AG10803 (cell line): ENCODE measurements at regions not wholly inside any gene's neighbourhood (a gene's known extent, or its start where the extent isn't known, plus 50 kb on each side); places are given as distances from the start of the nearest gene placed in this dataset.
"Not testable (repeated sequence)": the region's sequence is repeated elsewhere in the genome, so short reads cannot be mapped to it uniquely, and the experiment has no call there.

Experiments used
- DNase-seq: peaks from one replicate; pipeline ENCODE4 v3.0.0; 2010; ENCODE audit warnings: low read depth
- H3K4me3 ChIP-seq: 2 replicates; pipeline ENCODE4 v1.5.1; 2011; ENCODE audit warnings: mild to moderate bottlenecking, low read length, control low read depth
- TF ChIP-seq, protein P1 (sequence below): conservative IDR thresholded peaks from 2 replicates; pipeline ENCODE4 v1.5.1; 2011; ENCODE audit warnings: mild to moderate bottlenecking, low read length, control low read depth, inconsistent platforms

DNA sequence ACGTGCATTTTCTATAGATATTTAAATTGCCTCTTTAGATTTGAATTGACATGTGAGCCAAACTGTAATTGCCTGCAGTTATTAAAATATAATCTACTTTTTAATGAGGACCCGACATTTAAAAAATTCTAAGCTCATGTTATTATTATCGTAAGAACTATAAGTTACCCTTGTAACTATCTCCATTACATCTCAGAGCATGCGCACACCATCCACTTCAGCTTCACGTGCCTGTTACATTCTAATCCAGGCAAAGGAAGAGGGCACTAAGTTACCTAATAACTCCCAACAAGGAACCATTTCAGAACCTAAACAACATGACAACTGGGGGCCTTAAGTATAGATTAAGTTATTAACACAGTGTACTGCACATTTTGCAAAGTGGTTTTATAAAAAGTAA lies 509.0 kb upstream of the DPP6 start:
- TF ChIP-seq, protein P1, sequence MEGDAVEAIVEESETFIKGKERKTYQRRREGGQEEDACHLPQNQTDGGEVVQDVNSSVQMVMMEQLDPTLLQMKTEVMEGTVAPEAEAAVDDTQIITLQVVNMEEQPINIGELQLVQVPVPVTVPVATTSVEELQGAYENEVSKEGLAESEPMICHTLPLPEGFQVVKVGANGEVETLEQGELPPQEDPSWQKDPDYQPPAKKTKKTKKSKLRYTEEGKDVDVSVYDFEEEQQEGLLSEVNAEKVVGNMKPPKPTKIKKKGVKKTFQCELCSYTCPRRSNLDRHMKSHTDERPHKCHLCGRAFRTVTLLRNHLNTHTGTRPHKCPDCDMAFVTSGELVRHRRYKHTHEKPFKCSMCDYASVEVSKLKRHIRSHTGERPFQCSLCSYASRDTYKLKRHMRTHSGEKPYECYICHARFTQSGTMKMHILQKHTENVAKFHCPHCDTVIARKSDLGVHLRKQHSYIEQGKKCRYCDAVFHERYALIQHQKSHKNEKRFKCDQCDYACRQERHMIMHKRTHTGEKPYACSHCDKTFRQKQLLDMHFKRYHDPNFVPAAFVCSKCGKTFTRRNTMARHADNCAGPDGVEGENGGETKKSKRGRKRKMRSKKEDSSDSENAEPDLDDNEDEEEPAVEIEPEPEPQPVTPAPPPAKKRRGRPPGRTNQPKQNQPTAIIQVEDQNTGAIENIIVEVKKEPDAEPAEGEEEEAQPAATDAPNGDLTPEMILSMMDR, result no peak
- no peak overlapping the region for H3K4me3 ChIP-seq
- DNase-seq, result no peak

DNA sequence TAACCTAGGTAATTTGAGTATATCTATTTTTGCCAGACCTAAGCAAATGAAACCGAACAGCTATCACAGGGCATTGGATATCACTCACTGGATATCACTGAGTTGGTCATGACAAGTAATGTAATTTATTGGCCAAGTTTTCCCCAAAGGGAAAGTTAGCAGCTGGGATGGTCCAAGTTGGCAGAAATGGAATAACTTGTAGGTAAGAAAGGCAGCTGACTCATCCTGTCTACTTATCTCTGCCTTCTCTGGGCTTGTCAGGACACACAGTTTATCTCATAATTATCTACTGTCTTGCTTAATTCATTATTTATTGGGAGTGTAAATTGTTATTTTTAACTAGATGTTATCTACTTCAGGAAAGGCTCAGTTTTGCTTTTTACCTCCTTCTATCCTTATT lies 502.0 kb upstream of the DPP6 start:
- no peak overlapping the region for H3K4me3 ChIP-seq
- DNase-seq, result no peak
- TF ChIP-seq, protein P1, result no peak

DNA sequence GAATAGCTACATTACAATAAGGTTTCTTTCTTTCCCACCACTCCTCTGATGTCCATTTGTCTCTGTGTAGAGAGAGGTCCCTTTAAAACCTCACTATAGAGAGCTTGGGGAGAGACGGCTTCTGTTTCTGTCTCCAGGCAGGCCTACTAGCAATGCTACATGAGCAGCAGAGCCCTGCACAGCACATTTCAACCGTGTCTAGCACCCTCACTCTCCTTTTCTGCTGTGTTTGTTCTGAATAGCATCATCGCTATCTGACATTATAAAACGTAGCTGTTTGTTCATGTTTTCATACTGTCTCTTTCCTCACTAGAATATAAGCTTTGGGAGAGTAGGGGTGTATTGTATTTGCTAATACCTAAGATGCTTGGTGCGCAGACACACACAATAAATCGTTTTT lies 487.8 kb upstream of the DPP6 start:
- no peak overlapping the region for H3K4me3 ChIP-seq
- DNase-seq, result no peak
- TF ChIP-seq, protein P1, result no peak

DNA sequence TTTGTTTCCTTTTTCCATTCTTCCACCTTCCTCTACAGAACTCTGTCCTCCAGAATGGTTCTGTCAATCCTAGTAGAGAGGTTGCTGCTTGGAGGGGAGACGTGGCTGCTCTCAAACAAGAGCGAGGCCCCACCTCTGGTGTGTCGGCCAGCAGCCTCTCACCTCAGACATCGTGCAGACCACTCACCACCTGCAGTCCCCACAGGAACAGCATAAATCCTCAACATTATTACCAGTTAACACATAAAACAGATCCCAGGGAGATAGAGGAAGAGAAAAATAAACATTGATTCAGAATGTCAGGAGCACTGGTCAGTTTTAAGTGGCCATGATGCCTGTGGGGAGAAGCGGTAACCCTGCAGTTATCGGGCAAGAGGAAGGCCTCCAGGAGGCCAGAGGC lies 485.9 kb upstream of the DPP6 start:
- H3K4me3 ChIP-seq, result no peak overlapping the region
- TF ChIP-seq, protein P1, result no peak
- DNase-seq, result no peak

DNA sequence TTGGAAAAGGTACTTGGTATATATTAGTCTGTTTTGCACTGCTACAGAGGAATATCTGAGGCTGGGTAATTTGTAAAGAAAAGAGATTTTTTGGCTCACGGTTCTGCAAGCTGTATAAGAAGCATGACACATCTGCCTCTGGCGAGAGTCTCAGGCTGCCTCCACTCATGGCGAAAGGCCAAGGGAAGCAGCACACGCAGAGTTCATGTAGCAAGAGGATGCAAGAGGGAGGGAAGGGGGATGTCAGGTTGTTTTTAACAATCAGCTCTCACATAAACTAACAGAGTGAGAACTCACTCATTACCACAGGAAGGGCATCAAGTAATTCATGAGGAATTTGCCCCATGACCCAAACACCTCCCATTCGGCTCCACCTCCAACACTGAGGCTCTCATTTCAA lies 484.8 kb upstream of the DPP6 start:
- no peak overlapping the region for H3K4me3 ChIP-seq
- DNase-seq, result no peak
- TF ChIP-seq, protein P1, result no peak

DNA sequence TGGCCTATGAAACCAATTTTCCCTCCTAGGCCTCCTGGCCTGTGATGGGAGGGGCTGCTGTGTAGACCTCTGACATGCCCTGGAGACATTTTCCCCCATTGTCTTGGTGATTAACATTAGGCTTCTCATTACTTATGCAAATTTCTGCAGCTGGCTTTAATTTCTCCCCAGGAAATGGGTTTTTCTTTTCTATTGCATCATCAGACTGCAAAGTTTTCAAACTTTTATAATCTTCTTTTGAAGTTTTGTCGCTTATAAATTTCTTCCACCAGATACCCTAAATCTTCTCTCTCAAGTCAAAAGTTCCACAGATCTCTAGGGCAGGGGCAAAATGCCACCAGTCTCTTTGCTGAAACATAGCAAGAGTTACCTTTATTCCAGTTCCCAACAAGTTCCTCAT lies 482.7 kb upstream of the DPP6 start:
- DNase-seq, H3K4me3 ChIP-seq: not testable (repeated sequence)

DNA sequence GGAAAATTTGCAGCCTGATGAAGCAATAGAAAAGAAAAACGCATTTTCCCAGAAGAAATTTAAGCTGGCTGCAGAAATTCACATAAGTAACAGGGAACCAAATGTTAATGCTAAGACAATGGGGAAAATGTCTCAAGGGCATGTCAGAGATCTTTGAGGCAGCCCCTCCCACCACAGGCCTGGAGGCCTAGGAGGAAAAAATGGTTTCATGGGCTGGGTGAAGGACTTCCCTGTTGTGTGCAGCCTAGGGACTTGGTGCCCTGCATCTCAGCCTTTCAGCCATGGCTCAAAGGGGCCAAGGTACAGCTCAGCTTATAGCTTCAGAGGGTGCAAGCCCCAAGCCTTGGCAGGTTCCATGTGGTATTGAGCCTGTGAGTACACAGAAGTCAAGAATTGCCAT lies 476.1 kb upstream of the DPP6 start:
- H3K4me3 ChIP-seq, result no peak overlapping the region

More for the DNA sequence above, 476.1 kb upstream of the DPP6 start:
- TF ChIP-seq, protein P1, result no peak
- DNase-seq, result no peak
